Tibial nerve (tissue), 4 donors: ENCODE measurements at regions not wholly inside any gene's neighbourhood (a gene's known extent, or its start where the extent isn't known, plus 50 kb on each side); places are given as distances from the start of the nearest gene placed in this dataset.

Experiments
- CTCF ChIP-seq, 5 experiments: fragments of 200-600 bp in 3 of 5; fragments of 450-650 bp in 2 of 5; sonication (generic) in 3 of 5; IDR thresholded peaks; one replicate each; pipeline ENCODE4 v1.5.1; 2016 to 2019; ENCODE audit warnings: antibody characterized with exemption in 5 of 5, mild to moderate bottlenecking in 3 of 5, moderate library complexity in 2 of 5
- EP300 ChIP-seq, 2 donors: sonication (generic); formaldehyde crosslinking; IDR thresholded peaks; one replicate each; pipeline ENCODE4 v1.6.1; 2017; ENCODE audit warnings: antibody characterized with exemption in 2 of 2, mild to moderate bottlenecking in 1 of 2

GRCh38 chr7:125025620-125026019, 96.0 kb upstream of the POT1 start:
- TF ChIP-seq CTCF (IDR thresholded peaks at IDR 0.05), result no peak
- no peak for TF ChIP-seq EP300 (IDR thresholded peaks at IDR 0.05)
